Stimulated activated effector memory CD8-positive, alpha-beta T cell treated with anti-CD3 and anti-CD28 coated beads, Interleukin-12 subunit alpha, Interleukin-12 subunit beta, amount 100 ng/mL, for 72 hours (primary cell): ENCODE measurements at regions not wholly inside any gene's neighbourhood (a gene's known extent, or its start where the extent isn't known, plus 50 kb on each side); places are given as distances from the start of the nearest gene placed in this dataset.

ENCODE experiments used
- ATAC-seq: fragments of 150-1000 bp; cut with Tn5 transposase; 2 replicates; pipeline ENCODE4 v1.10.0; 2021
- DNase-seq, 2 donors: peaks; one replicate each; pipeline ENCODE4 v3.0.0; 2021 to 2022; ENCODE audit warnings: low spot score in 2 of 2
- H3K27ac Mint-ChIP-seq: one replicate; pipeline ENCODE4 v1.8.0; 2022; ENCODE audit warnings: mild to moderate bottlenecking, mixed read lengths
- H3K36me3 Mint-ChIP-seq: one replicate; pipeline ENCODE4 v1.8.0; 2022; ENCODE audit warnings: mild to moderate bottlenecking, mixed read lengths
- H3K4me1 Mint-ChIP-seq: one replicate; pipeline ENCODE4 v1.8.0; 2022; ENCODE audit warnings: mixed read lengths
- H3K4me3 Mint-ChIP-seq: one replicate; pipeline ENCODE4 v1.8.0; 2022; ENCODE audit warnings: mild to moderate bottlenecking, mixed read lengths
- H3K9me3 Mint-ChIP-seq: one replicate; pipeline ENCODE4 v1.8.0; 2022; ENCODE audit warnings: mixed read lengths

- H3K4me3 Mint-ChIP-seq = no peak overlapping the region
- DNase-seq = no peak
Observed at GRCh38 chr3:88979760-88980159, 127.7 kb upstream of the EPHA3 start.

GRCh38 chr3:88983458-88983857 is 124.0 kb upstream of the EPHA3 start:
- no peak for ATAC-seq
- no peak overlapping the region for H3K4me3 Mint-ChIP-seq
- peaks cover 12% of the 10 kb centered on the region for H3K9me3 Mint-ChIP-seq
- DNase-seq = no peak
- no peaks in the 10 kb centered on the region for H3K4me1 Mint-ChIP-seq
- no peak overlapping the region for H3K27ac Mint-ChIP-seq
- no peaks in the 10 kb centered on the region for H3K36me3 Mint-ChIP-seq

More at GRCh38 chr3:88979760-88980159, 127.7 kb upstream of the EPHA3 start:
- no peaks in the 10 kb centered on the region for H3K4me1 Mint-ChIP-seq
- H3K9me3 Mint-ChIP-seq = peaks cover 24% of the 10 kb centered on the region
- no peaks in the 10 kb centered on the region for H3K36me3 Mint-ChIP-seq
- H3K27ac Mint-ChIP-seq = no peak overlapping the region
- no peak for ATAC-seq

GRCh38 chr3:88984256-88984655 is 123.2 kb upstream of the EPHA3 start:
- H3K9me3 Mint-ChIP-seq = peaks cover 12% of the 10 kb centered on the region
- no peaks in the 10 kb centered on the region for H3K4me1 Mint-ChIP-seq
- no peaks in the 10 kb centered on the region for H3K36me3 Mint-ChIP-seq
- no peak overlapping the region for H3K27ac Mint-ChIP-seq
- ATAC-seq (no peak), DNase-seq (no peak)
- no peak overlapping the region for H3K4me3 Mint-ChIP-seq

GRCh38 chr3:88984832-88985231 is 122.6 kb upstream of the EPHA3 start:
- Mint-ChIP-seq H3K9me3 (peaks cover 12% of the 10 kb centered on the region), H3K36me3 (no peaks in the 10 kb centered on the region), H3K4me3 (no peak overlapping the region), H3K4me1 (no peaks in the 10 kb centered on the region), H3K27ac (no peak overlapping the region)
- ATAC-seq (no peak), DNase-seq (no peak)

GRCh38 chr3:88985491-88985890 is 121.9 kb upstream of the EPHA3 start:
- H3K4me1 Mint-ChIP-seq = no peaks in the 10 kb centered on the region
- H3K27ac Mint-ChIP-seq = no peak overlapping the region
- H3K4me3 Mint-ChIP-seq = no peak overlapping the region
- no peaks in the 10 kb centered on the region for H3K36me3 Mint-ChIP-seq
- peaks cover 11% of the 10 kb centered on the region for H3K9me3 Mint-ChIP-seq
- no peak for DNase-seq
- no peak for ATAC-seq

- H3K36me3 Mint-ChIP-seq = no peaks in the 10 kb centered on the region
- no peaks in the 10 kb centered on the region for H3K4me1 Mint-ChIP-seq
- no peak overlapping the region for H3K27ac Mint-ChIP-seq
- no peak overlapping the region for H3K4me3 Mint-ChIP-seq
- H3K9me3 Mint-ChIP-seq = peaks cover 9% of the 10 kb centered on the region
- DNase-seq (no peak), ATAC-seq (no peak)
Observed at GRCh38 chr3:88986834-88987233, 120.6 kb upstream of the EPHA3 start.

GRCh38 chr3:88987776-88988175 is 119.6 kb upstream of the EPHA3 start:
- no peaks in the 10 kb centered on the region for H3K36me3 Mint-ChIP-seq
- no peaks in the 10 kb centered on the region for H3K4me1 Mint-ChIP-seq
- peaks cover 11% of the 10 kb centered on the region for H3K9me3 Mint-ChIP-seq
- DNase-seq (no peak), ATAC-seq (no peak)
- no peak overlapping the region for H3K4me3 Mint-ChIP-seq
- H3K27ac Mint-ChIP-seq = no peak overlapping the region

- no peaks in the 10 kb centered on the region for H3K36me3 Mint-ChIP-seq
- H3K4me3 Mint-ChIP-seq = no peak overlapping the region
- no peaks in the 10 kb centered on the region for H3K4me1 Mint-ChIP-seq
- H3K9me3 Mint-ChIP-seq = peaks cover 9% of the 10 kb centered on the region
- H3K27ac Mint-ChIP-seq = no peak overlapping the region
- ATAC-seq = no peak
- DNase-seq = no peak
Observed at GRCh38 chr3:88988906-88989305, 118.5 kb upstream of the EPHA3 start.

GRCh38 chr3:88991496-88991895 is 115.9 kb upstream of the EPHA3 start:
- H3K4me1 Mint-ChIP-seq = no peaks in the 10 kb centered on the region
- H3K27ac Mint-ChIP-seq = no peak overlapping the region
- no peaks in the 10 kb centered on the region for H3K36me3 Mint-ChIP-seq
- H3K4me3 Mint-ChIP-seq = no peak overlapping the region
- H3K9me3 Mint-ChIP-seq = peaks cover 12% of the 10 kb centered on the region
- DNase-seq = no peak
- ATAC-seq = no peak

- no peaks in the 10 kb centered on the region for H3K36me3 Mint-ChIP-seq
- ATAC-seq (no peak), DNase-seq (no peak)
- no peaks in the 10 kb centered on the region for H3K4me1 Mint-ChIP-seq
- H3K27ac Mint-ChIP-seq = no peak overlapping the region
- H3K4me3 Mint-ChIP-seq = no peak overlapping the region
- peaks cover 15% of the 10 kb centered on the region for H3K9me3 Mint-ChIP-seq
Observed at GRCh38 chr3:88996691-88997090, 110.7 kb upstream of the EPHA3 start.

GRCh38 chr3:88997260-88997659 is 110.2 kb upstream of the EPHA3 start:
- DNase-seq (no peak), ATAC-seq (no peak)
- Mint-ChIP-seq H3K9me3 (peaks cover 15% of the 10 kb centered on the region), H3K4me1 (no peaks in the 10 kb centered on the region), H3K27ac (no peak overlapping the region), H3K4me3 (no peak overlapping the region), H3K36me3 (no peaks in the 10 kb centered on the region)

GRCh38 chr3:89000886-89001285 is 106.5 kb upstream of the EPHA3 start:
- Mint-ChIP-seq H3K4me1 (no peaks in the 10 kb centered on the region), H3K9me3 (peaks cover 12% of the 10 kb centered on the region), H3K27ac (no peak overlapping the region), H3K4me3 (no peak overlapping the region), H3K36me3 (no peaks in the 10 kb centered on the region)
- ATAC-seq (no peak), DNase-seq (no peak)

- Mint-ChIP-seq H3K4me1 (no peaks in the 10 kb centered on the region), H3K27ac (no peak overlapping the region), H3K4me3 (no peak overlapping the region), H3K36me3 (no peaks in the 10 kb centered on the region), H3K9me3 (peaks cover 12% of the 10 kb centered on the region)
- ATAC-seq (no peak), DNase-seq (no peak)
Observed at GRCh38 chr3:89002191-89002590, 105.2 kb upstream of the EPHA3 start.

- Mint-ChIP-seq H3K4me3 (no peak overlapping the region), H3K4me1 (no peaks in the 10 kb centered on the region), H3K36me3 (no peaks in the 10 kb centered on the region), H3K27ac (no peak overlapping the region), H3K9me3 (peaks cover 14% of the 10 kb centered on the region)
- DNase-seq (no peak), ATAC-seq (no peak)
Observed at GRCh38 chr3:89013536-89013935, 93.9 kb upstream of the EPHA3 start.

GRCh38 chr3:89017531-89017930 is 89.9 kb upstream of the EPHA3 start:
- no peak overlapping the region for H3K27ac Mint-ChIP-seq
- ATAC-seq (no peak), DNase-seq (no peak)
- H3K4me3 Mint-ChIP-seq = no peak overlapping the region
- no peaks in the 10 kb centered on the region for H3K4me1 Mint-ChIP-seq
- peaks cover 14% of the 10 kb centered on the region for H3K9me3 Mint-ChIP-seq
- H3K36me3 Mint-ChIP-seq = no peaks in the 10 kb centered on the region

- no peak for ATAC-seq
- H3K27ac Mint-ChIP-seq = no peak overlapping the region
- no peak overlapping the region for H3K4me3 Mint-ChIP-seq
- no peaks in the 10 kb centered on the region for H3K4me1 Mint-ChIP-seq
- no peaks in the 10 kb centered on the region for H3K36me3 Mint-ChIP-seq
- H3K9me3 Mint-ChIP-seq = peaks cover 3% of the 10 kb centered on the region
- no peak for DNase-seq
Observed at GRCh38 chr3:89025185-89025584, 82.2 kb upstream of the EPHA3 start.

GRCh38 chr3:89032346-89033013 is 74.9 kb upstream of the EPHA3 start:
- no peak for DNase-seq
- H3K9me3 Mint-ChIP-seq = peaks cover 7% of the 10 kb centered on the region
- H3K27ac Mint-ChIP-seq = no peak overlapping the region
- H3K36me3 Mint-ChIP-seq = no peaks in the 10 kb centered on the region
- H3K4me1 Mint-ChIP-seq = no peaks in the 10 kb centered on the region
- no peak overlapping the region for H3K4me3 Mint-ChIP-seq
- no peak for ATAC-seq
